ENCODE measurements at regions not wholly inside any gene's neighbourhood (a gene's known extent, or its start where the extent isn't known, plus 50 kb on each side); places are given as distances from the start of the nearest gene placed in this dataset.

- no peak for DNase-seq (ENCODE audit: low read depth)
These were observed 63.8 kb downstream of the MRPL46 start for GRCh38 chr15:88403351-88403791.

- no peak for DNase-seq (ENCODE audit: low read depth)
These were observed 65.1 kb downstream of the MRPL46 start for GRCh38 chr15:88401996-88402656.

GRCh38 chr15:88401251-88401995 is 65.8 kb downstream of the MRPL46 start:
- DNase-seq (ENCODE audit: low read depth), result no peak

GRCh38 chr15:88400591-88401250 is 66.5 kb downstream of the MRPL46 start:
- DNase-seq (ENCODE audit: low read depth), result no peak

GRCh38 chr15:88400084-88400483 is 67.1 kb downstream of the MRPL46 start:
- DNase-seq (ENCODE audit: low read depth), result no peak

GRCh38 chr15:88399021-88399685 is 68.0 kb downstream of the MRPL46 start:
- no peak for DNase-seq (ENCODE audit: low read depth)

GRCh38 chr15:88398011-88398410 is 69.2 kb downstream of the MRPL46 start:
- DNase-seq (ENCODE audit: low read depth), result no peak

- no peak for DNase-seq (ENCODE audit: low read depth)
These were observed 69.7 kb downstream of the MRPL46 start for GRCh38 chr15:88397506-88397905.

- DNase-seq (ENCODE audit: low read depth), result no peak
These were observed 71.1 kb downstream of the MRPL46 start for GRCh38 chr15:88395872-88396781.

- no peak for DNase-seq (ENCODE audit: low read depth)
These were observed 71.9 kb downstream of the MRPL46 start for GRCh38 chr15:88395241-88395640.

GRCh38 chr15:88394553-88395145 is 72.5 kb downstream of the MRPL46 start:
- DNase-seq (ENCODE audit: low read depth), result no peak

GRCh38 chr15:88393719-88394519 is 73.3 kb downstream of the MRPL46 start:
- DNase-seq (ENCODE audit: low read depth), result no peak

GRCh38 chr15:88391700-88392099 is 75.5 kb downstream of the MRPL46 start:
- DNase-seq (ENCODE audit: low read depth), result no peak

GRCh38 chr15:88391006-88391405 is 76.2 kb downstream of the MRPL46 start:
- no peak for DNase-seq (ENCODE audit: low read depth)

- no peak for DNase-seq (ENCODE audit: low read depth)
These were observed 76.9 kb downstream of the MRPL46 start for GRCh38 chr15:88390164-88390901.

- no peak for DNase-seq (ENCODE audit: low read depth)
These were observed 78.1 kb downstream of the MRPL46 start for GRCh38 chr15:88389120-88389519.

GRCh38 chr15:88388686-88389085 is 78.5 kb downstream of the MRPL46 start:
- no peak for DNase-seq (ENCODE audit: low read depth)

GRCh38 chr15:88385078-88385700 is 82.0 kb downstream of the MRPL46 start:
- DNase-seq (ENCODE audit: low read depth), result no peak

GRCh38 chr15:88383354-88383753 is 83.8 kb downstream of the MRPL46 start:
- no peak for DNase-seq (ENCODE audit: low read depth)
